ENCODE measurements at regions not wholly inside any gene's neighbourhood (a gene's known extent, or its start where the extent isn't known, plus 50 kb on each side); places are given as distances from the start of the nearest gene placed in this dataset.

DNA sequence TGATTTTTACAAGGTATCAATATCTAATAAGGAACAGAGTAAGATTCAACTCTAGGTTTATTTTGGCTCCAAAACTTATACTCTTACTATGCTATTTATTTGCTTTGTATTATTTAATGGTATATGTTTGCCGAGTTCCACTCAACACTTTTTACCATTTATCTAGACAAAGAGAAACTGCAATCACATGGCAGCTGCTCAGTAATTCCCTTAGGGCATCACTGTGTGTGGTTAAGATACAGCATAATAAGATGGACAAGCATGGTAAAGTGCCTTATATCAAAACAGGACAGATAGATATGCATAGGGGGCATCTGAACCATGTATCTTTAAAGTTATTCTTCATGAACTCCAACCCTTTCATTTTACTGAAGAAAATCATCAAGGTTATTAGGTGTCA, 483.0 kb upstream of the ID4 start:
- TF ChIP-seq POLR2A (IDR thresholded peaks at IDR 0.05; ENCODE audit: low read depth, low read length) = no peak
- no peak for TF ChIP-seq PAX5 (IDR thresholded peaks at IDR 0.05; ENCODE audit: insufficient read depth, low read length, severe bottlenecking)
- no peak for TF ChIP-seq TAF1 (IDR thresholded peaks at IDR 0.05; ENCODE audit: low read depth, low read length)
- no peak for TF ChIP-seq POLR2AphosphoS5 (IDR thresholded peaks at IDR 0.05; ENCODE audit: low read depth, low read length)
- no peak for TF ChIP-seq POU2F2 (IDR thresholded peaks at IDR 0.05; ENCODE audit: low read depth, low read length)
- no peak for TF ChIP-seq SPI1 (IDR thresholded peaks at IDR 0.05; ENCODE audit: low read depth, low read length)
